ENCODE measurements at regions not wholly inside any gene's neighbourhood (a gene's known extent, or its start where the extent isn't known, plus 50 kb on each side); places are given as distances from the start of the nearest gene placed in this dataset.
A peak's percentile ranks its signal among the peaks of the same experiment; 100 is the strongest.

- WGBS (ENCODE audit: insufficient coverage), result no CpG with 5 or more reads among the region's 2 CpGs
- H3K4me1 ChIP-seq (ENCODE audit: control insufficient read depth, insufficient read depth, low read length), result no peaks in the 10 kb centered on the region
- no peaks in the 10 kb centered on the region for H3K27me3 ChIP-seq (ENCODE audit: control insufficient read depth, insufficient read depth, low read length)
- H3K9me3 ChIP-seq (replicated peaks; ENCODE audit: control insufficient read depth, low read depth, low read length), result no peaks in the 10 kb centered on the region
- no peak for DNase-seq
- no peak overlapping the region for H3K27ac ChIP-seq (ENCODE audit: low read length)
- H3K36me3 ChIP-seq (ENCODE audit: control insufficient read depth, insufficient read depth, low read length), result no peaks in the 10 kb centered on the region
- H3K4me3 ChIP-seq (ENCODE audit: low read length), result no peak overlapping the region
Measured at GRCh38 chr13:100895651-100896050, 221.1 kb upstream of the TMTC4 start.

GRCh38 chr13:100892981-100893380 lies 218.4 kb upstream of the TMTC4 start:
- H3K27me3 ChIP-seq (ENCODE audit: control insufficient read depth, insufficient read depth, low read length), result no peaks in the 10 kb centered on the region
- H3K4me3 ChIP-seq (ENCODE audit: low read length), result no peak overlapping the region
- no peaks in the 10 kb centered on the region for H3K4me1 ChIP-seq (ENCODE audit: control insufficient read depth, insufficient read depth, low read length)
- H3K27ac ChIP-seq (ENCODE audit: low read length), result no peak overlapping the region
- H3K9me3 ChIP-seq (replicated peaks; ENCODE audit: control insufficient read depth, low read depth, low read length), result no peaks in the 10 kb centered on the region
- H3K36me3 ChIP-seq (ENCODE audit: control insufficient read depth, insufficient read depth, low read length), result no peaks in the 10 kb centered on the region
- 100% methylated on average over 1 of the region's 2 CpGs for WGBS (ENCODE audit: insufficient coverage)
- DNase-seq, result no peak

- Histone ChIP-seq H3K4me3 (ENCODE audit: low read length) (no peak overlapping the region), H3K27ac (ENCODE audit: low read length) (no peak overlapping the region), H3K9me3 (replicated peaks; ENCODE audit: control insufficient read depth, low read depth, low read length) (no peaks in the 10 kb centered on the region), H3K4me1 (ENCODE audit: control insufficient read depth, insufficient read depth, low read length) (no peaks in the 10 kb centered on the region), H3K27me3 (ENCODE audit: control insufficient read depth, insufficient read depth, low read length) (no peaks in the 10 kb centered on the region), H3K36me3 (ENCODE audit: control insufficient read depth, insufficient read depth, low read length) (no peaks in the 10 kb centered on the region)
- no CpG with 5 or more reads among the region's 3 CpGs for WGBS (ENCODE audit: insufficient coverage)
- DNase-seq, result no peak
Measured at GRCh38 chr13:100890645-100891044, 216.1 kb upstream of the TMTC4 start.

- Histone ChIP-seq H3K9me3 (replicated peaks; ENCODE audit: control insufficient read depth, low read depth, low read length) (no peaks in the 10 kb centered on the region), H3K27ac (ENCODE audit: low read length) (no peak overlapping the region), H3K4me1 (ENCODE audit: control insufficient read depth, insufficient read depth, low read length) (no peaks in the 10 kb centered on the region), H3K27me3 (ENCODE audit: control insufficient read depth, insufficient read depth, low read length) (no peaks in the 10 kb centered on the region), H3K36me3 (ENCODE audit: control insufficient read depth, insufficient read depth, low read length) (no peaks in the 10 kb centered on the region), H3K4me3 (ENCODE audit: low read length) (no peak overlapping the region)
- no peak for DNase-seq
- WGBS (ENCODE audit: insufficient coverage), result no CpG with 5 or more reads among the region's 1 CpG
Measured at GRCh38 chr13:100887729-100888151, 213.1 kb upstream of the TMTC4 start.

- Histone ChIP-seq H3K4me3 (ENCODE audit: low read length) (no peak overlapping the region), H3K27me3 (ENCODE audit: control insufficient read depth, insufficient read depth, low read length) (no peaks in the 10 kb centered on the region), H3K27ac (ENCODE audit: low read length) (no peak overlapping the region), H3K4me1 (ENCODE audit: control insufficient read depth, insufficient read depth, low read length) (no peaks in the 10 kb centered on the region), H3K36me3 (ENCODE audit: control insufficient read depth, insufficient read depth, low read length) (no peaks in the 10 kb centered on the region), H3K9me3 (replicated peaks; ENCODE audit: control insufficient read depth, low read depth, low read length) (no peaks in the 10 kb centered on the region)
- DNase-seq, result peak; percentile 3
- WGBS (ENCODE audit: insufficient coverage), result no CpG with 5 or more reads among the region's 3 CpGs
Measured at GRCh38 chr13:100883453-100883852, 208.9 kb upstream of the TMTC4 start.

- WGBS (ENCODE audit: insufficient coverage), result 84% methylated on average over 4 of the region's 7 CpGs
- no peak for DNase-seq
- H3K9me3 ChIP-seq (replicated peaks; ENCODE audit: control insufficient read depth, low read depth, low read length), result no peaks in the 10 kb centered on the region
Measured at GRCh38 chr13:100881291-100881864, 206.8 kb upstream of the TMTC4 start.

GRCh38 chr13:100880166-100880565 lies 205.6 kb upstream of the TMTC4 start:
- no peak overlapping the region for H3K4me3 ChIP-seq (ENCODE audit: low read length)
- no peaks in the 10 kb centered on the region for H3K4me1 ChIP-seq (ENCODE audit: control insufficient read depth, insufficient read depth, low read length)
- H3K27ac ChIP-seq (ENCODE audit: low read length), result no peak overlapping the region
- H3K9me3 ChIP-seq (replicated peaks; ENCODE audit: control insufficient read depth, low read depth, low read length), result no peaks in the 10 kb centered on the region
- no peaks in the 10 kb centered on the region for H3K27me3 ChIP-seq (ENCODE audit: control insufficient read depth, insufficient read depth, low read length)
- no peak for DNase-seq
- no peaks in the 10 kb centered on the region for H3K36me3 ChIP-seq (ENCODE audit: control insufficient read depth, insufficient read depth, low read length)
- 45% methylated on average over 2 of the region's 3 CpGs for WGBS (ENCODE audit: insufficient coverage)

More at GRCh38 chr13:100881291-100881864, 206.8 kb upstream of the TMTC4 start:
- Histone ChIP-seq H3K4me1 (ENCODE audit: control insufficient read depth, insufficient read depth, low read length) (no peaks in the 10 kb centered on the region), H3K27ac (ENCODE audit: low read length) (no peak overlapping the region), H3K27me3 (ENCODE audit: control insufficient read depth, insufficient read depth, low read length) (no peaks in the 10 kb centered on the region), H3K4me3 (ENCODE audit: low read length) (no peak overlapping the region), H3K36me3 (ENCODE audit: control insufficient read depth, insufficient read depth, low read length) (no peaks in the 10 kb centered on the region)

GRCh38 chr13:100879255-100879654 lies 204.7 kb upstream of the TMTC4 start:
- 71% methylated on average over 4 of the region's 5 CpGs for WGBS (ENCODE audit: insufficient coverage)
- H3K9me3 ChIP-seq (replicated peaks; ENCODE audit: control insufficient read depth, low read depth, low read length), result no peaks in the 10 kb centered on the region
- H3K4me3 ChIP-seq (ENCODE audit: low read length), result no peak overlapping the region
- H3K27me3 ChIP-seq (ENCODE audit: control insufficient read depth, insufficient read depth, low read length), result no peaks in the 10 kb centered on the region
- DNase-seq, result no peak
- no peaks in the 10 kb centered on the region for H3K4me1 ChIP-seq (ENCODE audit: control insufficient read depth, insufficient read depth, low read length)
- H3K27ac ChIP-seq (ENCODE audit: low read length), result no peak overlapping the region
- no peaks in the 10 kb centered on the region for H3K36me3 ChIP-seq (ENCODE audit: control insufficient read depth, insufficient read depth, low read length)

GRCh38 chr13:100876044-100876403 lies 201.4 kb upstream of the TMTC4 start:
- Histone ChIP-seq H3K4me1 (ENCODE audit: control insufficient read depth, insufficient read depth, low read length) (no peaks in the 10 kb centered on the region), H3K27me3 (ENCODE audit: control insufficient read depth, insufficient read depth, low read length) (no peaks in the 10 kb centered on the region), H3K4me3 (ENCODE audit: low read length) (no peak overlapping the region), H3K9me3 (replicated peaks; ENCODE audit: control insufficient read depth, low read depth, low read length) (no peaks in the 10 kb centered on the region), H3K27ac (ENCODE audit: low read length) (no peak overlapping the region), H3K36me3 (ENCODE audit: control insufficient read depth, insufficient read depth, low read length) (no peaks in the 10 kb centered on the region)
- no peak for DNase-seq
- WGBS (ENCODE audit: insufficient coverage), result 73% methylated on average over 1 of the region's 2 CpGs

- DNase-seq, result no peak
- Histone ChIP-seq H3K4me3 (ENCODE audit: low read length) (no peak overlapping the region), H3K9me3 (replicated peaks; ENCODE audit: control insufficient read depth, low read depth, low read length) (no peaks in the 10 kb centered on the region), H3K4me1 (ENCODE audit: control insufficient read depth, insufficient read depth, low read length) (no peaks in the 10 kb centered on the region), H3K27me3 (ENCODE audit: control insufficient read depth, insufficient read depth, low read length) (no peaks in the 10 kb centered on the region), H3K36me3 (ENCODE audit: control insufficient read depth, insufficient read depth, low read length) (no peaks in the 10 kb centered on the region), H3K27ac (ENCODE audit: low read length) (no peak overlapping the region)
- WGBS (ENCODE audit: insufficient coverage), result 90% methylated on average over 2 of the region's 3 CpGs
Measured at GRCh38 chr13:100875392-100876043, 200.9 kb upstream of the TMTC4 start.

GRCh38 chr13:100872761-100873160 lies 198.2 kb upstream of the TMTC4 start:
- Histone ChIP-seq H3K9me3 (replicated peaks; ENCODE audit: control insufficient read depth, low read depth, low read length) (peaks cover 6% of the 10 kb centered on the region), H3K27ac (ENCODE audit: low read length) (no peak overlapping the region)
- 36% methylated on average over 2 of the region's 4 CpGs for WGBS (ENCODE audit: insufficient coverage)

More at GRCh38 chr13:100872761-100873160, 198.2 kb upstream of the TMTC4 start:
- Histone ChIP-seq H3K4me3 (ENCODE audit: low read length) (no peak overlapping the region), H3K27me3 (ENCODE audit: control insufficient read depth, insufficient read depth, low read length) (no peaks in the 10 kb centered on the region), H3K36me3 (ENCODE audit: control insufficient read depth, insufficient read depth, low read length) (no peaks in the 10 kb centered on the region), H3K4me1 (ENCODE audit: control insufficient read depth, insufficient read depth, low read length) (no peaks in the 10 kb centered on the region)
- no peak for DNase-seq
